NCI-H1105 (cell line): ENCODE measurements at regions not wholly inside any gene's neighbourhood (a gene's known extent, or its start where the extent isn't known, plus 50 kb on each side); places are given as distances from the start of the nearest gene placed in this dataset.

Experiments used
- DNase-seq: peaks from one replicate; lab custom pipeline; 2025; lab: John Stamatoyannopoulos, UW

- DNase-seq, result no peak
These were observed 299.9 kb upstream of the SFRP2 start for GRCh38 chr4:154088741-154089140.

- DNase-seq, result no peak
These were observed 297.4 kb upstream of the SFRP2 start for GRCh38 chr4:154086247-154086646.

- no peak for DNase-seq
These were observed 296.0 kb upstream of the SFRP2 start for GRCh38 chr4:154084864-154085263.

GRCh38 chr4:154082760-154083535 lies 294.1 kb upstream of the SFRP2 start:
- DNase-seq, result peak; percentile 0

- no peak for DNase-seq
These were observed 292.5 kb upstream of the SFRP2 start for GRCh38 chr4:154081391-154081790.

- DNase-seq, result no peak
These were observed 289.8 kb upstream of the SFRP2 start for GRCh38 chr4:154078504-154079350.

GRCh38 chr4:154076921-154077320 lies 288.0 kb upstream of the SFRP2 start:
- no peak for DNase-seq

GRCh38 chr4:154073107-154073822 lies 284.4 kb upstream of the SFRP2 start:
- no peak for DNase-seq

GRCh38 chr4:154067786-154068185 lies 278.9 kb upstream of the SFRP2 start:
- no peak for DNase-seq

GRCh38 chr4:154065368-154065767 lies 276.5 kb upstream of the SFRP2 start:
- DNase-seq, result no peak

GRCh38 chr4:154064244-154064643 lies 275.4 kb upstream of the SFRP2 start:
- no peak for DNase-seq

- DNase-seq, result no peak
These were observed 260.7 kb upstream of the SFRP2 start for GRCh38 chr4:154049457-154050181.

GRCh38 chr4:154047733-154048132 lies 258.9 kb upstream of the SFRP2 start:
- DNase-seq, result no peak

- no peak for DNase-seq
These were observed 256.0 kb upstream of the SFRP2 start for GRCh38 chr4:154044742-154045485.

GRCh38 chr4:154044108-154044531 lies 255.2 kb upstream of the SFRP2 start:
- DNase-seq, result no peak

GRCh38 chr4:154041640-154042039 lies 252.8 kb upstream of the SFRP2 start:
- DNase-seq, result no peak

- DNase-seq, result peak; percentile 68
These were observed 250.8 kb upstream of the SFRP2 start for GRCh38 chr4:154039435-154040343.

- no peak for DNase-seq
These were observed 248.0 kb upstream of the SFRP2 start for GRCh38 chr4:154036856-154037255.

GRCh38 chr4:154035341-154035740 lies 246.5 kb upstream of the SFRP2 start:
- no peak for DNase-seq

GRCh38 chr4:154033921-154034320 lies 245.0 kb upstream of the SFRP2 start:
- DNase-seq, result no peak
